HEK293 (cell line): ENCODE measurements at regions not wholly inside any gene's neighbourhood (a gene's known extent, or its start where the extent isn't known, plus 50 kb on each side); places are given as distances from the start of the nearest gene placed in this dataset.
A peak's percentile ranks its signal among the peaks of the same experiment; 100 is the strongest.

Experiments
- CTCF ChIA-PET: fragments of 350-600 bp; formaldehyde crosslinking; extraction: SDS; loops from one replicate; lab custom pipeline; 2021; ENCODE audit warnings: antibody characterized with exemption; lab: Yijun Ruan, JAX
- POLR2A ChIA-PET: fragments of 300-600 bp; formaldehyde crosslinking; extraction: SDS; loops from one replicate; lab custom pipeline; 2020; ENCODE audit warnings: antibody characterized with exemption, inconsistent platforms; lab: Yijun Ruan, JAX
- H3K27ac ChIP-seq: fragments of 200-500 bp; sonication (Bioruptor generic); 2 replicates; pipeline ENCODE4 v1.5.1; 2014; ENCODE audit warnings: low read depth, low read length, control low read depth, inconsistent platforms; ENCODE audit errors: extremely low read depth
- H3K36me3 ChIP-seq, 2 experiments: fragments of 200-500 bp in 1 of 2; sonication (Bioruptor generic) in 1 of 2; 1 replicate in 1 of 2; 2 replicates in 1 of 2; pipeline ENCODE4 v1.5.1; 2014 to 2017; ENCODE audit warnings: inconsistent platforms in 2 of 2, low read length in 2 of 2; ENCODE audit not compliant: control insufficient read depth in 2 of 2, insufficient read depth in 1 of 2
- H3K4me1 ChIP-seq: fragments of 200-500 bp; sonication (Bioruptor generic); 2 replicates; pipeline ENCODE4 v1.5.1; 2014; ENCODE audit warnings: mild to moderate bottlenecking, low read length, inconsistent platforms; ENCODE audit not compliant: control insufficient read depth, insufficient read depth
- H3K4me3 ChIP-seq: 2 replicates; pipeline ENCODE4 v1.5.1; 2011; ENCODE audit warnings: low read depth, mild to moderate bottlenecking, control low read depth, low read length, moderate library complexity
- H3K9me3 ChIP-seq: fragments of 200-500 bp; sonication (Bioruptor generic); 2 replicates; pipeline ENCODE4 v1.5.1; 2014; ENCODE audit warnings: low read depth, low read length, inconsistent platforms; ENCODE audit not compliant: control insufficient read depth, insufficient read depth
- GLI4 ChIP-seq: fragments of 450-650 bp; formaldehyde crosslinking; IDR thresholded peaks from 2 replicates; pipeline ENCODE4 v1.5.1; 2016; ENCODE audit warnings: missing biosample characterization, missing genetic modification characterization
- HOXD13 ChIP-seq: sonication (generic); formaldehyde crosslinking; IDR thresholded peaks from 2 replicates; pipeline ENCODE4 v1.8.0; 2022; ENCODE audit warnings: missing genetic modification reagents, borderline replicate concordance
- SETDB1 ChIP-seq: IDR thresholded peaks from one replicate; pipeline ENCODE4 v1.6.1; 2017; ENCODE audit warnings: mild to moderate bottlenecking, low read length, moderate library complexity, mixed read lengths; ENCODE audit not compliant: insufficient read length
- TRIM28 ChIP-seq: IDR thresholded peaks from 2 replicates; pipeline ENCODE4 v1.6.1; 2011; ENCODE audit warnings: low read length, control low read depth, borderline replicate concordance
- ZBTB17 ChIP-seq: fragments of 450-650 bp; formaldehyde crosslinking; IDR thresholded peaks from 2 replicates; pipeline ENCODE4 v1.5.1; 2016; ENCODE audit warnings: missing biosample characterization, missing genetic modification characterization
- ZFP3 ChIP-seq: fragments of 450-650 bp; formaldehyde crosslinking; IDR thresholded peaks from 2 replicates; pipeline ENCODE4 v1.5.1; 2016; ENCODE audit warnings: low read depth, missing biosample characterization, missing genetic modification characterization
- ZFP37 ChIP-seq: fragments of 450-650 bp; formaldehyde crosslinking; IDR thresholded peaks from 2 replicates; pipeline ENCODE4 v1.5.1; 2016; ENCODE audit warnings: missing biosample characterization, missing genetic modification characterization
- ZFP41 ChIP-seq: fragments of 450-650 bp; formaldehyde crosslinking; IDR thresholded peaks from 2 replicates; pipeline ENCODE4 v1.5.1; 2016; ENCODE audit warnings: missing biosample characterization, missing genetic modification characterization, borderline replicate concordance
- ZNF114 ChIP-seq: fragments of 450-650 bp; formaldehyde crosslinking; IDR thresholded peaks from 2 replicates; pipeline ENCODE4 v1.5.0; 2017; ENCODE audit warnings: missing biosample characterization, missing genetic modification characterization
- ZNF223 ChIP-seq: fragments of 450-650 bp; formaldehyde crosslinking; IDR thresholded peaks from 2 replicates; pipeline ENCODE4 v1.5.1; 2016; ENCODE audit warnings: missing biosample characterization, missing genetic modification characterization
- ZNF416 ChIP-seq: fragments of 450-650 bp; formaldehyde crosslinking; IDR thresholded peaks from 2 replicates; pipeline ENCODE4 v1.5.1; 2016; ENCODE audit warnings: missing biosample characterization, missing genetic modification characterization
- ZNF423 ChIP-seq: fragments of 450-650 bp; formaldehyde crosslinking; IDR thresholded peaks from 2 replicates; pipeline ENCODE4 v1.5.1; 2016; ENCODE audit warnings: missing biosample characterization, missing genetic modification characterization
- ZNF544 ChIP-seq: fragments of 450-650 bp; formaldehyde crosslinking; IDR thresholded peaks from 2 replicates; pipeline ENCODE4 v1.5.0; 2017; ENCODE audit warnings: missing biosample characterization, missing genetic modification characterization
- ZNF549 ChIP-seq: fragments of 450-650 bp; IDR thresholded peaks from 2 replicates; pipeline ENCODE4 v1.5.1; 2018; ENCODE audit warnings: missing biosample characterization, missing genetic modification characterization, mild to moderate bottlenecking, inconsistent platforms, moderate library complexity
- ZNF610 ChIP-seq: fragments of 450-650 bp; formaldehyde crosslinking; IDR thresholded peaks from 2 replicates; pipeline ENCODE4 v1.5.1; 2016; ENCODE audit warnings: missing biosample characterization, missing genetic modification characterization, borderline replicate concordance
- ZNF624 ChIP-seq: fragments of 450-650 bp; formaldehyde crosslinking; IDR thresholded peaks from 2 replicates; pipeline ENCODE4 v1.5.1; 2017; ENCODE audit warnings: missing biosample characterization, missing genetic modification characterization
- ZNF629 ChIP-seq: fragments of 450-650 bp; formaldehyde crosslinking; IDR thresholded peaks from 2 replicates; pipeline ENCODE4 v1.5.1; 2017; ENCODE audit warnings: missing biosample characterization, missing genetic modification characterization
- ZNF677 ChIP-seq: fragments of 450-650 bp; IDR thresholded peaks from 2 replicates; pipeline ENCODE4 v1.5.0; 2018; ENCODE audit warnings: missing biosample characterization, mild to moderate bottlenecking, missing genetic modification characterization, moderate library complexity
- ZNF776 ChIP-seq: fragments of 450-650 bp; formaldehyde crosslinking; IDR thresholded peaks from 2 replicates; pipeline ENCODE4 v1.5.0; 2017; ENCODE audit warnings: missing biosample characterization, missing genetic modification characterization, borderline replicate concordance
- ZXDB ChIP-seq: fragments of 450-650 bp; formaldehyde crosslinking; IDR thresholded peaks from 2 replicates; pipeline ENCODE4 v1.5.1; 2016; ENCODE audit warnings: missing biosample characterization, missing genetic modification characterization
- TF ChIP-seq, protein P1 (sequence below): fragments of 450-650 bp; formaldehyde crosslinking; IDR thresholded peaks from 2 replicates; pipeline ENCODE4 v1.5.1; 2016; ENCODE audit warnings: missing biosample characterization, missing genetic modification characterization
- TF ChIP-seq, protein P2 (sequence below): fragments of 450-650 bp; formaldehyde crosslinking; IDR thresholded peaks from 2 replicates; pipeline ENCODE4 v1.5.1; 2016; ENCODE audit warnings: missing biosample characterization, missing genetic modification characterization

DNA sequence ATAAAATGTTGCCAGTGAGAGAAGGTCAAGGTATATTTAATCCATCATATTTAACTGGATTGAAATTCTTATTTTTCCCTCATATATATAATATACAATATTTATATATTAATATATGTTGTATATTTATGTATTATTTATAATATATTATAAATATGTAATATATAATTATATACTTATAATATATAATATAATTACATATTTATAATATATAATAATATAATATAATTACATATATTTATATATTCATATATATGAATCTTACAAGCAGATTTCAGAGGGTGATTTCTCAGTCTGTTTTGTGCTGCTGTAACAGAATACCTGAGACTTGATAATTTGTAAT lies 52.7 kb upstream of the TLE3 start:
- Histone ChIP-seq H3K9me3 (no peaks in the 10 kb centered on the region), H3K27ac (no peak overlapping the region), H3K4me1 (peaks cover 42% of the 10 kb centered on the region), H3K36me3 (no peaks in the 10 kb centered on the region), H3K4me3 (no peak overlapping the region)
- TF ChIP-seq, protein P1, sequence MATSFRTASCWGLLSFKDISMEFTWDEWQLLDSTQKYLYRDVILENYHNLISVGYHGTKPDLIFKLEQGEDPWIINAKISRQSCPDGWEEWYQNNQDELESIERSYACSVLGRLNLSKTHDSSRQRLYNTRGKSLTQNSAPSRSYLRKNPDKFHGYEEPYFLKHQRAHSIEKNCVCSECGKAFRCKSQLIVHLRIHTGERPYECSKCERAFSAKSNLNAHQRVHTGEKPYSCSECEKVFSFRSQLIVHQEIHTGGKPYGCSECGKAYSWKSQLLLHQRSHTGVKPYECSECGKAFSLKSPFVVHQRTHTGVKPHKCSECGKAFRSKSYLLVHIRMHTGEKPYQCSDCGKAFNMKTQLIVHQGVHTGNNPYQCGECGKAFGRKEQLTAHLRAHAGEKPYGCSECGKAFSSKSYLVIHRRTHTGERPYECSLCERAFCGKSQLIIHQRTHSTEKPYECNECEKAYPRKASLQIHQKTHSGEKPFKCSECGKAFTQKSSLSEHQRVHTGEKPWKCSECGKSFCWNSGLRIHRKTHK (tag by site-specific recombination): no peak
- TF ChIP-seq ZFP37 (tag by site-specific recombination): no peak
- TF ChIP-seq ZNF416: no peak
- no peak for TF ChIP-seq ZNF776
- TF ChIP-seq ZNF423 (tag by site-specific recombination): no peak
- TF ChIP-seq ZNF114 (tag by site-specific recombination): no peak
- TF ChIP-seq ZNF223 (tag by site-specific recombination): no peak
- no peak for TF ChIP-seq HOXD13
- no peak for TF ChIP-seq TRIM28
- CTCF ChIA-PET: interaction anchor here (2.3 kb wide), 1 partner anchor 21 kb away, joined by 9 read pairs; no protein-coding TSS in a partner anchor
- POLR2A ChIA-PET: interaction anchor here (0.6 to 1.1 kb wide), 2 partner anchors 52 to 1987 kb away, joined by 3 to 6 read pairs; partner anchors contain the start of gene TLE3

DNA sequence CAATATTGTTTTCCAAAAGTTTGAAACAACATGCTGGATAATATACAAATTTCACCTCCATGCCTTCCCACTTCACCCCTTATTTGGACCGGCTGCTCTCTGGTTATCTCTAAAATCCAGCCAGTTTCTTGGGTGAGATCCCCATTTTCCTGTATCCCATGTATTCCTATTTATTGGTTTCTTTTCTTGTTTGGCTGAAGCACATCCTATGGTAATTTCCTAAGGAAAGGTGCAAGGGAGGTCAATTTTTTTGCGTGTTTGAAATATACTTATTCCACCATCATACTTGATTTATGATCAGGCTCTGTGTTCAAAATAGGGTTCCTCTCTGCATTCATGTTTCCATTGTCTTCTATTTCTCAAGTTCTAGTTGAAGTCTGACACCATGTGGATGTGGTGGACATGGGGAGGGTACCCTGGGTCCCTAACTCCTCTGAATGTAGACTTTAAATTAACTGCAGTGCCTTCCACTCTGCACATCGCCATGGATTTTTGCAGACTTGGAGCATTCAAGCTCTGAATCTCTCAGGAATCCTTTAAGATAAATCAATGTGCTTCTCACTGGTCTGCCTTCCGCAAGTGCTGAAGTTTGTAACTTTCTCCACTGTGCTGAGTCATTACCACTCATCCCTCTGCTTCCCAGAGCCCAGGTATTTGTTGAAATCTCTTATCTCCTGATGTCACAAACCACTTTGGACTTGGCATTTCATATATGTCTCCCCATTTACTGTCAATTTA lies 52.1 kb upstream of the TLE3 start:
- POLR2A ChIA-PET: interaction anchor here (0.6 to 1.8 kb wide), 2 partner anchors 52 to 1988 kb away, joined by 6 to 13 read pairs; partner anchors contain the start of gene TLE3

DNA sequence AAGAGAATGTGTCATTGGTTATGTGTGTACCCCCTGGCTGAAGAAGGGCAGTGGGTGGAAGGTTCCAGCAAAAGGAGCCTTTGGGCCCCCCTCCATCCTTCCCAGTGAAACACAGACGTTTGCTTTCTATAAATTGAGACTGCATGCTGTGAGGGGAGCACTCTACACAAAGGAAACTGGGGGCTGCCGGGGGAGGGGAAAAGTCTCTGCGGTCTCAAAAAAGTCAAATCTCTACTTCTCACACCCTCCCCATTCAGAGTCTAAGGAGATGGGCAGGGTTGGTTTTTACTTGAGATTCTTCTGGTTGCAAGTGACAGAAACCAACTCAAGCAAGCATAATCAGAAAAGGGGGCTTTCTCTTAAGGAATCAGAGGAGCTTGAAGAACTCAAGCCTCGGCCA lies 50.1 kb upstream of the TLE3 start:
- Histone ChIP-seq H3K36me3 (no peaks in the 10 kb centered on the region), H3K4me3 (no peak overlapping the region), H3K4me1 (peaks cover 32% of the 10 kb centered on the region), H3K9me3 (no peaks in the 10 kb centered on the region), H3K27ac (peak overlapping the region; percentile 60)
- TF ChIP-seq ZFP3 (tag by site-specific recombination): no peak
- no peak for TF ChIP-seq ZNF677 (tag by site-specific recombination)
- no peak for TF ChIP-seq SETDB1
- TF ChIP-seq ZNF544 (tag by site-specific recombination): no peak
- TF ChIP-seq ZNF610: no peak
- TF ChIP-seq GLI4 (tag by site-specific recombination): no peak
- TF ChIP-seq ZFP37 (tag by site-specific recombination): no peak
- TF ChIP-seq, protein P2, sequence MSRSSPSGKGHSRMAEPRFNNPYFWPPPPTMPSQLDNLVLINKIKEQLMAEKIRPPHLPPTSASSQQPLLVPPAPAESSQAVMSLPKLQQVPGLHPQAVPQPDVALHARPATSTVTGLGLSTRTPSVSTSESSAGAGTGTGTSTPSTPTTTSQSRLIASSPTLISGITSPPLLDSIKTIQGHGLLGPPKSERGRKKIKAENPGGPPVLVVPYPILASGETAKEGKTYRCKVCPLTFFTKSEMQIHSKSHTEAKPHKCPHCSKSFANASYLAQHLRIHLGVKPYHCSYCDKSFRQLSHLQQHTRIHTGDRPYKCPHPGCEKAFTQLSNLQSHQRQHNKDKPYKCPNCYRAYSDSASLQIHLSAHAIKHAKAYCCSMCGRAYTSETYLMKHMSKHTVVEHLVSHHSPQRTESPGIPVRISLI (tag by site-specific recombination): no peak
- TF ChIP-seq ZNF629: no peak
- TF ChIP-seq ZNF416: no peak
- TF ChIP-seq ZNF549 (tag by site-specific recombination): no peak
- no peak for TF ChIP-seq ZFP41 (tag by site-specific recombination)
- POLR2A ChIA-PET: interaction anchor here (0.7 to 1.9 kb wide), 6 partner anchors 7 to 192 kb away, joined by 3 to 16 read pairs (median 5); partner anchors contain the start of gene TLE3
- CTCF ChIA-PET: interaction anchor here (0.7 to 1.5 kb wide), 4 partner anchors 9 to 669 kb away, joined by 3 to 10 read pairs (median 4); no protein-coding TSS in a partner anchor

More for the DNA sequence above, 52.1 kb upstream of the TLE3 start:
- Histone ChIP-seq H3K9me3 (no peaks in the 10 kb centered on the region), H3K4me3 (no peak overlapping the region), H3K4me1 (peaks cover 38% of the 10 kb centered on the region), H3K36me3 (no peaks in the 10 kb centered on the region), H3K27ac (no peak overlapping the region)
- CTCF ChIA-PET: interaction anchor here (1.5 kb wide), 1 partner anchor 32 kb away, joined by 10 read pairs; no protein-coding TSS in a partner anchor
- peak; percentile 75; the same call in 1 of the 2 replicates for TF ChIP-seq ZNF624 (tag by site-specific recombination)
- TF ChIP-seq ZXDB: no peak
- peak; percentile 61 for TF ChIP-seq SETDB1
- TF ChIP-seq ZBTB17 (tag by site-specific recombination): peak; percentile 70
- TF ChIP-seq, all 188 proteins: peak for 3
